ENCODE measurements at regions not wholly inside any gene's neighbourhood (a gene's known extent, or its start where the extent isn't known, plus 50 kb on each side); places are given as distances from the start of the nearest gene placed in this dataset.
A peak's percentile ranks its signal among the peaks of the same experiment; 100 is the strongest.

GRCh38 chr6:44636561-44637248 is 249.2 kb downstream of the CDC5L start:
- Mint-ChIP-seq H3K4me1 (ENCODE audit: low read depth) (peaks cover 13% of the 10 kb centered on the region), H3K4me3 (no peak overlapping the region), H3K9me3 (no peaks in the 10 kb centered on the region), H3K36me3 (ENCODE audit: insufficient read depth) (no peaks in the 10 kb centered on the region), H3K27me3 (ENCODE audit: low read depth) (peaks cover 4% of the 10 kb centered on the region)
- ATAC-seq: no peak
- DNase-seq: no peak

- peaks cover 3% of the 10 kb centered on the region for H3K27me3 Mint-ChIP-seq (ENCODE audit: low read depth)
- H3K4me1 Mint-ChIP-seq (ENCODE audit: low read depth): peaks cover 28% of the 10 kb centered on the region
- no peak overlapping the region for H3K4me3 Mint-ChIP-seq
- ATAC-seq (no peak), DNase-seq (no peak)
- no peaks in the 10 kb centered on the region for H3K9me3 Mint-ChIP-seq
- no peaks in the 10 kb centered on the region for H3K36me3 Mint-ChIP-seq (ENCODE audit: insufficient read depth)
Observed at GRCh38 chr6:44641344-44642031, 254.0 kb downstream of the CDC5L start.

DNA sequence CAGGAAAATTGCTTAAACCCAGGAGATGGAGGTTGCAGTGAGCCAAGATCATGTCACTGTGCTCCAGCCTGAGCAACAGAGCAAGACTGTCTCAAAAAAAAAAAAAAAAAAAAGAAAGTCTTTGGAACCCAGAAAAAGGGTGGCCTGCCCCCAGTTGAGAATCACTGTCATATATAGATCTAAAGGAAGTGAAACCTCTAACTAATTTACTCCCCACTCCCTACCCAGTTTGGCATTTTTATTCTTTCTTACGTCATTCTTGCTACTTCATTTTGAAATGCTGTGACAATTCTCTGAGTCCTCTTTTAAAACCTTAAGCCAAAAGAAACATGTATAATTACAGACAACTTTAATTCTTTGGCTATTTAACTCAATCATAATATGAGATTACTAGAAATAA is 254.8 kb downstream of the CDC5L start:
- H3K27me3 Mint-ChIP-seq (ENCODE audit: low read depth): peaks cover 5% of the 10 kb centered on the region
- ATAC-seq (peak; percentile 28 to 44), DNase-seq (no peak)
- no peaks in the 10 kb centered on the region for H3K9me3 Mint-ChIP-seq
- no peaks in the 10 kb centered on the region for H3K36me3 Mint-ChIP-seq (ENCODE audit: insufficient read depth)
- no peak overlapping the region for H3K4me3 Mint-ChIP-seq
- H3K4me1 Mint-ChIP-seq (ENCODE audit: low read depth): peaks cover 28% of the 10 kb centered on the region

DNA sequence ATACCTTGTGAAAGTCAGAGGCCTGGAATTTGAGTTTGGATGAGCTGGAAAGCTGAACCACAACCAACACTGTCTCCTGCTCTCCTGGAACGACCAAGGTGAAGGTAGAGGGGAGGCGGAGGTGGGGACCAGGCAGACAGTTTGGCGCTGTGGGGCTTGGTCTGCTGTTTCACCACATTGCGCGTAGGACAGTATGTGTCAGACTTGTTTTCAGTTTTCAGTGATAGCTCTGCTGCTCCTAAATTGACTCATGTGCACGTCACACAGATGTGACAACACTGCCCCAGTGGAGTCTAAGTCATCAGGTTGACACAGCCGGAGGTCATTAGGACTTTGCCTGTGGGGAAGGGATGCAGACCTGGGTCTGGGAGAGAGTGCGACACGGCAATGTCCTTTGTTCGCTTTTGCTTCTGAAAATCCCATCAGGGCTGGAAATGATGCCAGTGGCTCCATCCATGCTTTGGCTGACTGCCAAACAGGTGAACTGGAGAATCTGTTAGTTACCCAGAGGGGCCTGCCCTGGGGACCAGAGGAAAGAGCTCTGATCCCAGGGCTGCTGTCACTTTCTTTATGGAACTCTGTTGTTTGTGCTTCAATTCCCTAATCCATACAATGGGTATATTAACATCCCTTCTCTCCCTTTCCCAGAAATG is 255.5 kb downstream of the CDC5L start:
- no peaks in the 10 kb centered on the region for H3K36me3 Mint-ChIP-seq (ENCODE audit: insufficient read depth)
- H3K4me3 Mint-ChIP-seq: no peak overlapping the region
- peak; percentile 91 for ATAC-seq

DNA sequence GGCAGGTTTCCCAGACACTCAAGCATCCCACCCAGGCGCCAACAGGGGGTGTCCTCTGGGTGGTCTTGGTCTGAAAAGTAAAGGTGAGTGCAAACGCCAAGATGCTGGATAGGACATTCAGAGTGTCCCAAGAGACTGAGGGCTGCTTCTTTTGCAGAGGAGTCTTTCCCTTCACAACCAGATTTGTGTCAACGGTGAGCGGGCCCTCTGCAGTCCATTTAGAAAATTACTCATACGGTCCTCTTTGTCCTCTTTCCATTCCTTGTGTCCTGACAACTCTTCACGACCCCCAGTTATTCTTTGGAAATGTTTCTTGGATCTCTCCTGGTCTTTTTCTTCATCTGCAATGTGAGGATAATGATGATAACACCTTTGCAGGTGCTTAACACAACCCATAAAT is 257.8 kb downstream of the CDC5L start:
- Mint-ChIP-seq H3K4me1 (ENCODE audit: low read depth) (peaks cover 32% of the 10 kb centered on the region), H3K9me3 (no peaks in the 10 kb centered on the region), H3K4me3 (no peak overlapping the region), H3K36me3 (ENCODE audit: insufficient read depth) (no peaks in the 10 kb centered on the region), H3K27me3 (ENCODE audit: low read depth) (peaks cover 5% of the 10 kb centered on the region)
- ATAC-seq: no peak
- no peak for DNase-seq

More for the DNA sequence above, 255.5 kb downstream of the CDC5L start:
- peaks cover 28% of the 10 kb centered on the region for H3K4me1 Mint-ChIP-seq (ENCODE audit: low read depth)
- H3K27me3 Mint-ChIP-seq (ENCODE audit: low read depth): peaks cover 5% of the 10 kb centered on the region
- DNase-seq: no peak
- no peaks in the 10 kb centered on the region for H3K9me3 Mint-ChIP-seq

GRCh38 chr6:44646355-44646754 is 258.8 kb downstream of the CDC5L start:
- Mint-ChIP-seq H3K9me3 (no peaks in the 10 kb centered on the region), H3K4me1 (ENCODE audit: low read depth) (peaks cover 22% of the 10 kb centered on the region), H3K36me3 (ENCODE audit: insufficient read depth) (no peaks in the 10 kb centered on the region), H3K4me3 (no peak overlapping the region), H3K27me3 (ENCODE audit: low read depth) (peaks cover 5% of the 10 kb centered on the region)
- ATAC-seq (no peak), DNase-seq (no peak)

DNA sequence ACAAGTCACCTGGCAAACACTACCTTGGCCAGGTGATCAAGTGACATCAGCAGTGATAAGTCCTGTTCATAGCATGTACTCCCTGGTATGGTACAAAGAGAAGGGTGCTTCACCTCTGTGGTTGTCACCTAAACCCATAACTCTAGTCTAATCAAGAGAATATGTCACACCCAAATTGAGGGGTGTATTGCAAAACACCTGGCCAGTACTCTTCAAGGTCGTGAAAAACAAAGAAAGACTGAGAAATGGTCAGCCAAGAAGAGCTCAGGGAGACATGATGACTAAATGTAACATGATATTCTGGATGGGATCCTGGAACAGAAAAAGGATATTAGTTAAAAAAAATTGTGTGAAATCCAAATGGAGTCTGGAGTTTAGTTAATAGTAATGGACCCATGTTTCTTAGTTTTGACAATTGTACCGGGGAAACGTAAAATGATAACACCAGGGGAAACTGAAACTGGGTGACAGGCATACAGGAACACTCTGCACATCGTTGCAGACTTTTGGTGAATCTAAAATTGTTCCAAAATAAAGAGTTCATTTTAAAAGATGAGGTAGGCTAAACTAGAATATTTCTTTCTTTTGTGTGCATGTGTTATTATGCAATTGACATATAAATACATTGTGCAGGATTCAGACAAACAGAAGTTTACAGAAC is 262.0 kb downstream of the CDC5L start:
- peaks cover 8% of the 10 kb centered on the region for H3K27me3 Mint-ChIP-seq (ENCODE audit: low read depth)
- DNase-seq: no peak
- ATAC-seq: no peak
- H3K4me1 Mint-ChIP-seq (ENCODE audit: low read depth): peaks cover 7% of the 10 kb centered on the region
- no peak overlapping the region for H3K4me3 Mint-ChIP-seq
- H3K36me3 Mint-ChIP-seq (ENCODE audit: insufficient read depth): no peaks in the 10 kb centered on the region
- no peaks in the 10 kb centered on the region for H3K9me3 Mint-ChIP-seq

DNA sequence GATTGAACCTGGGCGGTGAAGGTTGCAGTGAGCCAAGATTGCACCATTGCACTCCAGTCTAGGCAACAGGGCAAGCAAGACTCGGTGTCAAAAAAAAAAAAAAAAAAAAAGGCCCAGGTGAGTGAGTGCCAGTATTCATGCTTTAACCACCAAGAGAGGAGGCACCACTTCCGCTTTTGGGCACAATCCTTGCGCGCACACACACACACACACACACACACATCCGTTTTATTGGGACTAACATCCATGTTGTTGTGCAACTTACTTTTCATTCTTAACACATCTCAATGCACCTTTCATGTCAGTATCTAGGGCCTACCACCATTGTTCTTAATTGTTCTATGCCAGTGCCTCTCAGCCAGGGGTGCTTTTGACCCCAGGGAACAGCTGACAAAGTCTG is 263.0 kb downstream of the CDC5L start:
- Mint-ChIP-seq H3K4me1 (ENCODE audit: low read depth) (peaks cover 13% of the 10 kb centered on the region), H3K36me3 (ENCODE audit: insufficient read depth) (no peaks in the 10 kb centered on the region)
- ATAC-seq: no peak

DNA sequence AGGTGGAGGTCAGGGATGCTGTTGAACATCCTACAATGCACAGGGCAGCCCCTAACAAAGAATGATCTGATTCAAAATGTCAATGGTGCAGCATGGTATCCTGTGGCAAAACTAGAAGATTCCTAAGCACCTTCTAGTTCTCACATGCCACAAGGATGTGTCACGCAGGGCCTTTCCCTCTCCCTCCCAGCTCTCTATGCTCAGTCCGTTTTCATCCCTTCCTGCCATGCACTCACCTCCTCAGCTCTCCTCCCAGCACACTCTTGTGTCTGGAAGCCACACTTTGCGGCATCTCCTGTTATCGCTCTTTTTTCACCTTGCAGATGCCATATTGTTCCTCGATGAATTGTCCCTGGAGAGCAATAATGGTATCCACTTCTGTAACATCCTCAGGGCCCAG is 263.4 kb downstream of the CDC5L start:
- Mint-ChIP-seq H3K4me3 (no peak overlapping the region), H3K4me1 (ENCODE audit: low read depth) (peaks cover 15% of the 10 kb centered on the region), H3K27me3 (ENCODE audit: low read depth) (peaks cover 10% of the 10 kb centered on the region), H3K9me3 (no peaks in the 10 kb centered on the region), H3K36me3 (ENCODE audit: insufficient read depth) (no peaks in the 10 kb centered on the region)
- no peak for DNase-seq
- ATAC-seq: no peak

More for the DNA sequence above, 263.0 kb downstream of the CDC5L start:
- Mint-ChIP-seq H3K27me3 (ENCODE audit: low read depth) (peaks cover 10% of the 10 kb centered on the region), H3K9me3 (no peaks in the 10 kb centered on the region), H3K4me3 (no peak overlapping the region)
- DNase-seq: no peak

DNA sequence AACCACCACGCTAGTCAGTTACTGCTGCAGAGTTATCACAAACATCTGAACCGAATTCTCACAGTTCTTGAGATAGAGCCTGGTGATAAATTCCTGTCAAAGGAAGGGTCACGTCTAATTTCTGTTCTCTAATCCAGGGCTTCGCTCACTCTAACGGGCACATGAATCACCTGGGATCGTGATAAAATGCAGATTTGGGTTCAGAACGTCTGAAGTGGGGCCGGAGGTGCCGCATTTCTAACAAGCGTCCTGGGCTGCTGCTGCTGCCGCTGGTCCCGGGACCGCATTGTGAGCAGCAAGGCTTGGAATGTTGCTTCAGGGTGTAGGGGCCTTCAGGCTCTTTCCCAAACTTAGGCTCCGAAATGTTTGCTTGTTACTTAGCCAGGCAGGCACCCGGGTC is 264.1 kb downstream of the CDC5L start:
- Mint-ChIP-seq H3K36me3 (ENCODE audit: insufficient read depth) (no peaks in the 10 kb centered on the region), H3K9me3 (no peaks in the 10 kb centered on the region), H3K27me3 (ENCODE audit: low read depth) (peaks cover 6% of the 10 kb centered on the region), H3K4me1 (ENCODE audit: low read depth) (peaks cover 15% of the 10 kb centered on the region), H3K4me3 (no peak overlapping the region)
- DNase-seq: no peak
- ATAC-seq: no peak

DNA sequence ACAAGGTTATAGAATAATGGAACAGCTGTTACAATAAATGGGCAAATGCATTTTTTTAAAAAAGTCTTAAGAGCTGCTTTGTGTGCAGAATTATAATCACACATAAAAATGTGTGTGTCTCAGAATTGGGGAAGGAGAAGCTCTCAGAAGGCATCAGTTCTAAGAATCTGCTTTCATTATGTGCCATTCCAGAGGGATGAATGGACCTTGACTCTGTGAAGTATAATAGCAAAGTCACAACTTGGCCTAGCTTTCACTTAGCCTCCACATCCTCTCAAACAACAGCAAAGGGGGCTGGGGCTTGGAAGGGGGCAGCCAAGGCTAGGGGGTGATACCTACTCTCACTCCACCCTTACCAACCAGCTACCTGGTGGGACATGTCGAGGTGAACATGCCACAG is 265.0 kb downstream of the CDC5L start:
- no peak for ATAC-seq
- H3K27me3 Mint-ChIP-seq (ENCODE audit: low read depth): peaks cover 6% of the 10 kb centered on the region
- no peak overlapping the region for H3K4me3 Mint-ChIP-seq
- H3K9me3 Mint-ChIP-seq: no peaks in the 10 kb centered on the region
- no peak for DNase-seq
- H3K36me3 Mint-ChIP-seq (ENCODE audit: insufficient read depth): no peaks in the 10 kb centered on the region
- peaks cover 15% of the 10 kb centered on the region for H3K4me1 Mint-ChIP-seq (ENCODE audit: low read depth)

DNA sequence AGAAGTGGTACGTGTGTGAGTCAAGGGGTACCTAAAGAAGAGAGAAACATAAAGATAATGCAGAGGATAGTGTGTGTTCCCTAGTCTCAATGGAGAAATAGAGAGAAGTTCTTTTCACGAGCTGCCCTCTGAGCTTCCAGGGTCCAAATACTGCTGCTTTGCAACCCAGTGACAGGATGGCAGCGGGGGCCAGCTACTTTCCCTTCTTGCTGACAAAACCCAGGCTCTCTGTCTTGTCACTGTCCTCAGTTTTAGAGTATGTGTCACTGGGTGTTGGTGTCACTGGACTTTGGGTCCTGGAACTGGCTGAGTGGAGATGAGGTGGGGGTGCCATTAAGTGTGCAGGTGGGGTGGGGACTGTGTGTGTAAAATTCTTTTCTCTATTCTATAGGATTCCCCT is 265.6 kb downstream of the CDC5L start:
- Mint-ChIP-seq H3K4me1 (ENCODE audit: low read depth) (peaks cover 15% of the 10 kb centered on the region), H3K9me3 (no peaks in the 10 kb centered on the region), H3K36me3 (ENCODE audit: insufficient read depth) (no peaks in the 10 kb centered on the region), H3K27me3 (ENCODE audit: low read depth) (peaks cover 6% of the 10 kb centered on the region), H3K4me3 (no peak overlapping the region)
- no peak for DNase-seq
- ATAC-seq: no peak

DNA sequence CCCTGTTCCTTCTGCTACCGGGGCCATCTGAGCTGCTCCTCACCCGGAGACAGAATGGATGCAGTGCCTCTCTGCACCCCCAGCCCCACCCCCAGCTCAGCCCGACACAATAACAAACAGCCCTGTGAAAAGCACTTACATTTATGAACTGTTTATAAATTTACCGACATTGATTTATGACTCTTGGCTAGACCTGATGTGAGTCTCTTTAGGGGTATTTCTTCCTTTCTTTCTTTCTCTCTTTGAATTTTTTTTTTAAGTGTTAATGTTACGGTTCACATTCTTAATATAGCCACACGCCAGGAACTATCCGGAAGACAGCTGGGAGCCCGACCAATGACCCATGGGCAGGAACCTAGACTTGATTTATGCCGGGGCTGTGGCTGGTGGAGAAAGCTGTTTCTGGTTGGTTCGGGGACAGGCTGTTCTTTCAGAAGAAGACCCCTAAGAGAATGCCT is 266.3 kb downstream of the CDC5L start:
- peaks cover 15% of the 10 kb centered on the region for H3K4me1 Mint-ChIP-seq (ENCODE audit: low read depth)
- DNase-seq (no peak), ATAC-seq (no peak)
- H3K36me3 Mint-ChIP-seq (ENCODE audit: insufficient read depth): peaks cover 2% of the 10 kb centered on the region
- H3K4me3 Mint-ChIP-seq: no peak overlapping the region
- H3K27me3 Mint-ChIP-seq (ENCODE audit: low read depth): peaks cover 8% of the 10 kb centered on the region
- peaks cover 6% of the 10 kb centered on the region for H3K9me3 Mint-ChIP-seq
